HCT116 (cell line): ENCODE measurements at regions not wholly inside any gene's neighbourhood (a gene's known extent, or its start where the extent isn't known, plus 50 kb on each side); places are given as distances from the start of the nearest gene placed in this dataset.

Experiments used
- ATAC-seq: fragments of 200-7000 bp; cut with Tn5 transposase; 2 replicates; pipeline ENCODE4 v1.9.1; 2020; ENCODE audit warnings: mild to moderate bottlenecking, moderate library complexity
- BruUV-seq: library from RNA; stranded (reverse); fragments of 400-500 nt; replicated peaks from 2 replicates; lab custom pipeline; 2021; lab: Mats Ljungman, UMichigan
- CTCF ChIA-PET: fragments of 300-600 bp; sonication (Branson Sonifier 250); formaldehyde crosslinking; loops from one replicate; lab custom pipeline; 2021; ENCODE audit warnings: antibody characterized with exemption; lab: Charles Lee
- POLR2A ChIA-PET: fragments of 300-600, 350-600 bp; sonication (Branson Sonifier 250); formaldehyde crosslinking; loops from one replicate; lab custom pipeline; 2021; ENCODE audit warnings: antibody characterized with exemption; lab: Charles Lee
- RAD21 ChIA-PET, 2 experiments: fragments of 300-600 bp; sonication (Branson Sonifier 250); formaldehyde crosslinking; loops; one replicate each; lab custom pipeline; 2023; ENCODE audit warnings: low total read pairs in 2 of 2; ENCODE audit not compliant: uncharacterized antibody in 2 of 2, unreplicated experiment in 2 of 2, low non-redundant PET in 1 of 2; lab: Charles Lee
- DNase-seq: peaks from one replicate; pipeline ENCODE4 v3.0.0-alpha.2; 2010; ENCODE audit warnings: low read depth, low spot score
- H2AFZ ChIP-seq: fragments of 200-600 bp; shearing (Covaris generic), sonication (generic); 2 replicates; pipeline ENCODE4 v1.6.1; 2017; ENCODE audit warnings: low read depth, mixed run types, mixed read lengths, antibody characterized with exemption, low read length; ENCODE audit not compliant: poor library complexity, severe bottlenecking
- H3K27ac ChIP-seq: 2 replicates; pipeline ENCODE4 v1.5.1; 2012; ENCODE audit warnings: low read depth, low read length
- H3K27me3 ChIP-seq: fragments of 200-600 bp; sonication (generic); 2 replicates; pipeline ENCODE4 v1.6.1; 2016; ENCODE audit warnings: mixed run types, low read length, mixed read lengths; ENCODE audit not compliant: insufficient read depth
- H3K36me3 ChIP-seq, 2 experiments: fragments of 200-500 bp in 1 of 2; fragments of 200-600 bp in 1 of 2; sonication (Bioruptor generic) in 1 of 2; sonication (generic) in 1 of 2; 2 replicates each; pipeline versions ENCODE4 v1.5.1 to v1.6.1; 2014 to 2016; ENCODE audit warnings: low read length in 2 of 2, inconsistent platforms in 1 of 2, mixed read lengths in 1 of 2, mixed run types in 1 of 2; ENCODE audit not compliant: insufficient read depth in 2 of 2, control insufficient read depth in 1 of 2
- H3K4me1 ChIP-seq, 2 experiments: fragments of 200-600 bp in 1 of 2; sonication (generic) in 1 of 2; 2 replicates each; pipeline versions ENCODE4 v1.5.1 to v1.6.1; 2012 to 2017; ENCODE audit warnings: low read length in 2 of 2, inconsistent platforms in 1 of 2, mild to moderate bottlenecking in 1 of 2, mixed read lengths in 1 of 2, mixed run types in 1 of 2, moderate library complexity in 1 of 2; ENCODE audit not compliant: insufficient read depth in 2 of 2, control insufficient read depth in 1 of 2
- H3K4me2 ChIP-seq: fragments of 200-600 bp; sonication (generic); 2 replicates; pipeline ENCODE4 v1.6.1; 2017; ENCODE audit warnings: mixed run types, low read length, mixed read lengths
- H3K4me3 ChIP-seq, 2 experiments: fragments of 200-600 bp in 1 of 2; sonication (generic) in 1 of 2; replicated peaks in 1 of 2; 2 replicates each; pipeline ENCODE4 v1.5.1; 2011 to 2016; ENCODE audit warnings: low read length in 2 of 2, control low read depth in 1 of 2, low read depth in 1 of 2, mild to moderate bottlenecking in 1 of 2, mixed read lengths in 1 of 2, mixed run types in 1 of 2
- H3K79me2 ChIP-seq: fragments of 200-600 bp; sonication (generic); 2 replicates; pipeline ENCODE4 v1.6.1; 2017; ENCODE audit warnings: mild to moderate bottlenecking, mixed run types, low read length, moderate library complexity, mixed read lengths; ENCODE audit not compliant: insufficient read depth
- H3K9ac ChIP-seq: fragments of 200-600 bp; sonication (generic); 2 replicates; pipeline ENCODE4 v1.6.1; 2016; ENCODE audit warnings: low read length, mixed read lengths
- H3K9me2 ChIP-seq: fragments of 200-600 bp; sonication (generic), shearing (Covaris generic); 2 replicates; pipeline ENCODE4 v1.6.1; 2017; ENCODE audit warnings: mixed run types, mild to moderate bottlenecking, moderate library complexity; ENCODE audit not compliant: insufficient read depth
- H3K9me3 ChIP-seq, 2 experiments: fragments of 200-500 bp in 1 of 2; fragments of 200-600 bp in 1 of 2; sonication (Bioruptor generic) in 1 of 2; sonication (generic) in 1 of 2; 2 replicates each; pipeline ENCODE4 v1.6.1; 2014 to 2017; ENCODE audit warnings: low read length in 2 of 2, mixed read lengths in 2 of 2, inconsistent platforms in 1 of 2, low read depth in 1 of 2, mild to moderate bottlenecking in 1 of 2, mixed run types in 1 of 2, moderate library complexity in 1 of 2; ENCODE audit not compliant: control insufficient read depth in 1 of 2, insufficient read depth in 1 of 2
- H4K20me1 ChIP-seq: fragments of 200-600 bp; sonication (generic), shearing (Covaris generic); 2 replicates; pipeline ENCODE4 v1.6.1; 2017; ENCODE audit warnings: mixed run types, mild to moderate bottlenecking, moderate library complexity; ENCODE audit not compliant: insufficient read depth
- CEBPB ChIP-seq: IDR thresholded peaks from 2 replicates; pipeline ENCODE4 v1.6.1; 2012; ENCODE audit warnings: low read depth
- CTCF ChIP-seq, 3 experiments: fragments of 200-600 bp in 1 of 3; sonication (generic) in 1 of 3; IDR thresholded peaks in 2 of 3; conservative IDR thresholded peaks in 1 of 3; 2 replicates each; pipeline ENCODE4 v1.5.1; 2012 to 2017; ENCODE audit warnings: low read depth in 2 of 3, low read length in 2 of 3, antibody characterized with exemption in 1 of 3, borderline replicate concordance in 1 of 3, control low read depth in 1 of 3, mild to moderate bottlenecking in 1 of 3, mixed read lengths in 1 of 3, mixed run types in 1 of 3, moderate library complexity in 1 of 3; ENCODE audit not compliant: insufficient read depth in 1 of 3
- EZH2phosphoT487 ChIP-seq: fragments of 200-600 bp; IDR thresholded peaks from 2 replicates; pipeline ENCODE4 v1.6.1; 2018; ENCODE audit warnings: antibody characterized with exemption, borderline replicate concordance
- FOSL1 ChIP-seq: IDR thresholded peaks from 2 replicates; pipeline ENCODE4 v1.6.1; 2012; ENCODE audit warnings: low read depth
- RAD21 ChIP-seq: IDR thresholded peaks from 2 replicates; pipeline ENCODE4 v1.6.1; 2012; ENCODE audit warnings: low read depth, mild to moderate bottlenecking
- SP1 ChIP-seq: IDR thresholded peaks from 2 replicates; pipeline ENCODE4 v1.6.1; 2012; ENCODE audit warnings: low read depth
- SRF ChIP-seq: IDR thresholded peaks from 2 replicates; pipeline ENCODE4 v1.6.1; 2012; ENCODE audit warnings: low read depth
- TCF7L2 ChIP-seq: IDR thresholded peaks from 2 replicates; pipeline ENCODE4 v1.7.0; 2011; ENCODE audit warnings: borderline replicate concordance, inconsistent platforms; ENCODE audit not compliant: insufficient read depth, insufficient read length; ENCODE audit errors: extremely low read depth
- ZBTB33 ChIP-seq: IDR thresholded peaks from 2 replicates; pipeline ENCODE4 v1.6.1; 2011; ENCODE audit warnings: mild to moderate bottlenecking, low read length, moderate library complexity; ENCODE audit not compliant: insufficient replicate concordance; ENCODE audit errors: extremely low read depth
- intact Hi-C: fragments of 100-400 bp; cut with micrococcal nuclease; formaldehyde crosslinking; loops from 2 replicates; pipeline ENCODE4 v1.10.0; 2022

- DNase-seq (no peak), ATAC-seq (peak; percentile 61)
- Histone ChIP-seq H3K9me2 (no peaks in the 10 kb centered on the region), H3K27me3 (no peaks in the 10 kb centered on the region), H3K9me3 (no peaks in the 10 kb centered on the region), H3K4me2 (no peak overlapping the region), H3K36me3 (no peaks in the 10 kb centered on the region), H3K27ac (no peak overlapping the region), H3K9ac (no peak overlapping the region), H4K20me1 (no peaks in the 10 kb centered on the region), H2AFZ (no peak overlapping the region), H3K4me1 (0 out of 4 replicates have a peak, but pooled peaks cover 0 to 6% of the 10 kb centered on the region in 2 experiments), H3K79me2 (no peaks in the 10 kb centered on the region), H3K4me3 (no peak overlapping the region)
- RAD21 ChIA-PET = no interaction called here
- intact Hi-C loops = no loop called here
- TF ChIP-seq ZBTB33 (no peak), EZH2phosphoT487 (no peak), SRF (no peak), CTCF (IDR thresholded peaks at IDR 0.05 in 2 of 3, conservative IDR thresholded peaks at IDR 0.05 in 1 of 3; ENCODE audit: borderline replicate concordance in 1 of 3, insufficient read depth in 1 of 3, low read depth in 2 of 3, low read length in 2 of 3) (no peak), FOSL1 (no peak), CEBPB (no peak), SP1 (no peak), RAD21 (no peak), TCF7L2 (no peak)
- POLR2A ChIA-PET = no interaction called here
- CTCF ChIA-PET = no interaction called here
- no TSS peak for BruUV-seq
These were observed 1160.8 kb downstream of the REEP3 start for GRCh38 chr10:64682043-64682442.
